D721Med (cell line): ENCODE measurements at regions not wholly inside any gene's neighbourhood (a gene's known extent, or its start where the extent isn't known, plus 50 kb on each side); places are given as distances from the start of the nearest gene placed in this dataset.
A peak's percentile ranks its signal among the peaks of the same experiment; 100 is the strongest.

ENCODE experiments used
- DNase-seq: peaks from one replicate; pipeline ENCODE4 v3.0.0; 2011; ENCODE audit warnings: low spot score; ENCODE audit not compliant: insufficient read length
- FAIRE-seq: peaks from 2 replicates; lab custom pipeline; 2011; peaks lifted over from hg19 to GRCh38; lab: Jason Lieb, UNC
- TF ChIP-seq, protein P1 (sequence below): IDR thresholded peaks from 2 replicates; pipeline ENCODE4 v1.5.1; 2012; ENCODE audit warnings: mild to moderate bottlenecking, control low read depth; ENCODE audit not compliant: insufficient read depth; ENCODE audit errors: missing control alignments

DNA sequence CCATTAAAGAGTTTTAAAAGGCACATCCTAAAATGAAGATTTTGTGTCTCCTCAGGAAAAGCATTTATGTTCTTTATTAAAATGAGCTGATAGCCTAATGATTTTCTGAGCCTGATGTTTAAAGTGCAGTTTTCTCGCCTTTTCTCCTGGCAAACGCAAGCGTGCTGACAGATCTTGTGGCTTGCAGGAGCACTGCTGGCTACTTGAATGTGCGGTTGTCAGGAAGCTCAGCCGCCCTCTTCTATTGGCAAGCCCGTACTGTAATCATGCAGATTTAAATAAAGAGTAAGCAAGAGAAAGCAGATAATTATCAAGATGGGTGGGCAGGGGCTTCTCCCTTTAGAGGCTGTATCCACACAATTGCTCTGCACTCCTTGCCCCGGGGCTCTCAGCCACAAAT lies 139.5 kb upstream of the SPHKAP start:
- DNase-seq (no peak), FAIRE-seq (no peak)
- TF ChIP-seq, protein P1, sequence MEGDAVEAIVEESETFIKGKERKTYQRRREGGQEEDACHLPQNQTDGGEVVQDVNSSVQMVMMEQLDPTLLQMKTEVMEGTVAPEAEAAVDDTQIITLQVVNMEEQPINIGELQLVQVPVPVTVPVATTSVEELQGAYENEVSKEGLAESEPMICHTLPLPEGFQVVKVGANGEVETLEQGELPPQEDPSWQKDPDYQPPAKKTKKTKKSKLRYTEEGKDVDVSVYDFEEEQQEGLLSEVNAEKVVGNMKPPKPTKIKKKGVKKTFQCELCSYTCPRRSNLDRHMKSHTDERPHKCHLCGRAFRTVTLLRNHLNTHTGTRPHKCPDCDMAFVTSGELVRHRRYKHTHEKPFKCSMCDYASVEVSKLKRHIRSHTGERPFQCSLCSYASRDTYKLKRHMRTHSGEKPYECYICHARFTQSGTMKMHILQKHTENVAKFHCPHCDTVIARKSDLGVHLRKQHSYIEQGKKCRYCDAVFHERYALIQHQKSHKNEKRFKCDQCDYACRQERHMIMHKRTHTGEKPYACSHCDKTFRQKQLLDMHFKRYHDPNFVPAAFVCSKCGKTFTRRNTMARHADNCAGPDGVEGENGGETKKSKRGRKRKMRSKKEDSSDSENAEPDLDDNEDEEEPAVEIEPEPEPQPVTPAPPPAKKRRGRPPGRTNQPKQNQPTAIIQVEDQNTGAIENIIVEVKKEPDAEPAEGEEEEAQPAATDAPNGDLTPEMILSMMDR: no peak

DNA sequence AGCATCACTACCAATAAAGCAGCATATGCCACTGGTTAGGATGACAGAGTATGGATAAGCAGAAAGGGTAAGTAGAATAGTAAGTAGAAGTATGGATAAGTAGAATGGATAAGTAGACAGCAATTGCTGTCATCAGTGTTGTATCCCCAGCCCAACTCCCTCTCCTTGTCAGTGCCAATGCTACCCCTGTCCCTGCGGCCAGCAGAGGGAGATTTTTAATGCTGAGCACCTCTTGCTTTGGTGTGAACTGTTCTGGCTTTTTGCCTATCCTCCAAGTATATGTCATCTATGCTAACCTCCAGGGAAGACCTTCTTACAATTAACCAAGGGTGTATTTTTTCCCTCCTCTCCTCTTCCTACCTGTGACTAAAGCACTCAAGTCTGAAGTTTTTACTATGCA lies 136.7 kb upstream of the SPHKAP start:
- TF ChIP-seq, protein P1: peak; percentile 25
- DNase-seq: no peak
- no peak for FAIRE-seq

DNA sequence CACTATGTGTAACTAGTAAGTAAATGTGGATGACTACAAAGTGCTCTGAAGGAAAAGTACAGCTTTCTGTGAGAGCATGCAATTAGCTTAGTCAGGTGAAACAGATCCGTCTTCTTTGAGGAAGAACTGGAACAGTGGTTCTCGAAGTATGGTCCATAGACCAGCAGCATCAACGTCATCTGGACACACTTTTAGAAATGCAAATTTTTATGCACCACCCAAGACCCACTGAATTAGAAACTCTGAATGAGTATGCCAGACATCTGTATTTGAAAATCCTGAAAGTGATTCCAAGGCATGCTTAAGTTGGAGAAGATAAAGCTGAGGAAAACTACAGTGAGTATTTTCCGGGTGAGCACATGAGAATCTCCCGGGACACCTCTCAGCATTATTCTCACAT lies 130.7 kb upstream of the SPHKAP start:
- FAIRE-seq (no peak), DNase-seq (no peak)
- TF ChIP-seq, protein P1: no peak

DNA sequence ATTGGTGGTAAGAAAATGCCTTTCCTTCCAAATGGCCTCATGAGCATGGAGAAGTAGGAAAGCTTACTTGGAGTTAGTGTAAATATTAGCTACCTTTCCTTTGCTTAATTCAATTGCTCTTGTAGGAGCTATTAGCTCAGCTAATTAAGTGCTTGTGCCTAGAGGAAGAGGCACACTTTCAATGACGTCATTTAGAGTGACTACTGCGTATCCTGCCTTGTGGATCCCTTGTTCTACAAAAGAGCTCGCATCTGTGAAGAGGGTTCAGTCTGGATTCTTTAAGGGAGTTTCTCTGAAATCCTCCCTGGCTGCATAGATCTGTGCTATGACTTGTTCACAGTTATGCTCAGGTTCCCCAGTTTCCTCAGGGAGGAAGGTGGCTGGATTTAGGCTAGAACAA lies 122.5 kb upstream of the SPHKAP start:
- no peak for DNase-seq
- no peak for FAIRE-seq
- TF ChIP-seq, protein P1: no peak

DNA sequence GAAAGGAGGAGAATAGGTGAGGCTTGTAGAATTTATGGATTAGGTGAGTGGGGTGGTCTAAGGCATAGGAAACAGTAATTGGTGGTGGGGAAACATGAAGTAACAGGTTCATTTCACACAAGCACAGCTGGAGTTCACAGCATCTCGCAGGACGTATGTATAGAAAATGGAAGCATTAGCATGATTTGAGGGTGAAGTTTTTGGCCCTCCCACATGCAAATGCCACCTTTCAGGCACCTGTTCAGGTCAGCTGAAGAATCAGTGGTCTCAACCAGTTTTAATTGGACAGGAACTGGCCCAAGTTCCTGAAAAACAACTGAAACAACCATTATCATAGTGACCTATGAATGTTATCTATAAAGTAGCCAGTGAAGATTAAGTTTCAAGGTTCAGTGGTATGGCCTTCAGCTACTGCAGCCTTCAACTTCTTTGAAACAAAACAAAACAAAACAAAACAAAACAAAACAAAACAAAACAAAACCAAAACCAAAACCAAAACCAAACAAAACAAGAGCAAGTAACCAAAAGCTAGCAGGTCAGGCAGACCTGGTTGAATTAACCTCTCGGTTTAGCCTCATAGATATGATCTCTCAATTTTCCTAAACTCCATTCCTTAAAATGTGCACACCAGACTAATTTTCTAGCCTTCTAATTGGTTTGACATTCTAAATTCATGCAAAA lies 102.1 kb upstream of the SPHKAP start:
- TF ChIP-seq, protein P1: no peak
- DNase-seq (no peak), FAIRE-seq (no peak)

DNA sequence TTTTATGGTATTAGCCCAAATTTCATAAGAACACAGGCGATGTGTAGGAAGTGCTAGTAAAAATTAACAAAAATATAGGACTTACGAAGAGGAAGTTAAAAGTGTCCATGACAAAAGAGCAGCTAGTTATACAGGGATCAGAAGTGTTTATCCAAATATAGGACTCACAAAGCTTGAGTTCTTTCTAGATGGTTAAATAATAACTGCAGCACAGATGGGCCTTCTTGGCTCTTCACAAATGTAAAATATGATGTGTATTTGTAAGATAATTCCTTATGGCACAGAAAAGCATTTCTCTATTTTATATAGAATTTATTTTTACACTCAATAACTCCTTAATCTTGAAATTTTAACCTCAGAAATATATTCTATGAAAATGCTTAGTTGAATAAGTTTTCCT lies 100.9 kb upstream of the SPHKAP start:
- FAIRE-seq (no peak), DNase-seq (no peak)
- TF ChIP-seq, protein P1: no peak

DNA sequence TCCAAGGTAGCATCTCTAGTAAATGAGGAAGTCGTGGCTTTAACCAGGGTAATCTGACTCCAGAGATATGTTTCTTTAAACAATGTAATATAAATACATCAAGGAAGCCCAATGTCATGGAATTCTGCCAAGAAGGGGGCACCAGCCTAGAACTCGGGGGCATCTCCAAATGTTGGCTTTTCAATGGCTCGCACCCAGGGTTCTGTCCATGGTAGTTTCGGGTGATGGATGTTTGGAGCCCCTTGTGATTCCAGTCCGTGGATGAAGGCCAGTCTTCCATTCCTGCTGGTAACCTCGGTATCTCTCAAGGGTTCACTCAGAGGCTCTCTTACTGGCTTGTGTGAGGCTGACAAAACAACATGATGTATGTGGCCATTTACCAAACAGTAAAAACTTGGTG lies 91.7 kb upstream of the SPHKAP start:
- TF ChIP-seq, protein P1: no peak
- DNase-seq (no peak), FAIRE-seq (no peak)
